ENCODE measurements at regions not wholly inside any gene's neighbourhood (a gene's known extent, or its start where the extent isn't known, plus 50 kb on each side); places are given as distances from the start of the nearest gene placed in this dataset.

GRCh38 chr13:26980099-26981031, 191.2 kb downstream of the USP12 start:
- Histone ChIP-seq H3K4me2 (ENCODE audit: low read length) (no peak overlapping the region), H3K27me3 (ENCODE audit: insufficient read depth, low read length) (no peaks in the 10 kb centered on the region), H3K36me3 (ENCODE audit: control insufficient read depth in 1 of 2, insufficient read depth in 2 of 2, low read length in 2 of 2) (no peaks in the 10 kb centered on the region), H3K9ac (ENCODE audit: low read length) (no peak overlapping the region), H3K79me2 (ENCODE audit: insufficient read depth, low read length) (no peaks in the 10 kb centered on the region), H3K4me1 (ENCODE audit: control insufficient read depth in 1 of 2, insufficient read depth in 2 of 2, low read length in 2 of 2) (0 out of 4 replicates have a peak, but pooled peaks cover 0 to under 1% of the 10 kb centered on the region in 2 experiments), H2AFZ (ENCODE audit: low read depth, low read length, poor library complexity, severe bottlenecking) (no peak overlapping the region), H4K20me1 (ENCODE audit: insufficient read depth) (no peaks in the 10 kb centered on the region), H3K9me3 (ENCODE audit: control insufficient read depth in 1 of 2, insufficient read depth in 1 of 2, low read depth in 1 of 2, low read length in 2 of 2) (no peaks in the 10 kb centered on the region), H3K9me2 (ENCODE audit: insufficient read depth) (no peaks in the 10 kb centered on the region), H3K27ac (ENCODE audit: low read depth, low read length) (no peak overlapping the region), H3K4me3 (replicated peaks in 1 of 2; ENCODE audit: low read depth in 1 of 2, low read length in 2 of 2) (no peak overlapping the region)
- CTCF ChIA-PET = interaction anchor here (1.5 to 1.8 kb wide), 2 partner anchors 382 to 395 kb away, joined by 4 to 5 read pairs; no protein-coding TSS in a partner anchor
- DNase-seq (ENCODE audit: low read depth, low spot score) = no peak
- ATAC-seq = no peak
- TF ChIP-seq EZH2phosphoT487 (IDR thresholded peaks at IDR 0.05; ENCODE audit: borderline replicate concordance) (no peak), ELF1 (IDR thresholded peaks at IDR 0.05; ENCODE audit: borderline replicate concordance, low read depth) (no peak), ZNF274 (IDR thresholded peaks at IDR 0.05; ENCODE audit: low read depth, low read length) (no peak), FOSL1 (IDR thresholded peaks at IDR 0.05; ENCODE audit: low read depth) (no peak), SIN3A (IDR thresholded peaks at IDR 0.05; ENCODE audit: low read depth) (no peak), JUND (IDR thresholded peaks at IDR 0.05) (no peak), CEBPB (IDR thresholded peaks at IDR 0.05; ENCODE audit: low read depth) (no peak), MAX (IDR thresholded peaks at IDR 0.05) (no peak)
- RAD21 ChIA-PET (ENCODE audit: low non-redundant PET in 1 of 2, low total read pairs in 2 of 2, uncharacterized antibody in 2 of 2, unreplicated experiment in 2 of 2) = no interaction called here
- BruUV-seq (replicated peaks) = no TSS peak
- POLR2A ChIA-PET = no interaction called here
- intact Hi-C loops (cut with micrococcal nuclease) = loop anchor here (10.0 kb wide), 1 partner anchor 1004 kb away; the partner anchor contains the start of gene URAD

GRCh38 chr13:26979334-26979733, 192.3 kb downstream of the USP12 start:
- no peak overlapping the region for H3K9ac ChIP-seq (ENCODE audit: low read length)

More at GRCh38 chr13:26979334-26979733, 192.3 kb downstream of the USP12 start:
- no peaks in the 10 kb centered on the region for H3K79me2 ChIP-seq (ENCODE audit: insufficient read depth, low read length)
- H3K4me2 ChIP-seq (ENCODE audit: low read length) = no peak overlapping the region
- POLR2A ChIA-PET = no interaction called here
- no peaks in the 10 kb centered on the region for H4K20me1 ChIP-seq (ENCODE audit: insufficient read depth)
- no peaks in the 10 kb centered on the region for H3K4me1 ChIP-seq (ENCODE audit: control insufficient read depth in 1 of 2, insufficient read depth in 2 of 2, low read length in 2 of 2)
- H3K9me2 ChIP-seq (ENCODE audit: insufficient read depth) = no peaks in the 10 kb centered on the region
- DNase-seq (ENCODE audit: low read depth, low spot score) (no peak), ATAC-seq (no peak)
- CTCF ChIA-PET = interaction anchor here (1.5 to 1.8 kb wide), 2 partner anchors 383 to 396 kb away, joined by 4 to 5 read pairs; no protein-coding TSS in a partner anchor
- no peak overlapping the region for H3K4me3 ChIP-seq (replicated peaks in 1 of 2; ENCODE audit: low read depth in 1 of 2, low read length in 2 of 2)
- H3K27ac ChIP-seq (ENCODE audit: low read depth, low read length) = no peak overlapping the region
- H3K36me3 ChIP-seq (ENCODE audit: control insufficient read depth in 1 of 2, insufficient read depth in 2 of 2, low read length in 2 of 2) = no peaks in the 10 kb centered on the region
- intact Hi-C loops (cut with micrococcal nuclease) = no loop called here
- TF ChIP-seq CTCF (IDR thresholded peaks at IDR 0.05 in 2 of 3, conservative IDR thresholded peaks at IDR 0.05 in 1 of 3; ENCODE audit: borderline replicate concordance in 1 of 3, insufficient read depth in 1 of 3, low read depth in 2 of 3, low read length in 2 of 3) (no peak), MAX (IDR thresholded peaks at IDR 0.05) (no peak)
- H2AFZ ChIP-seq (ENCODE audit: low read depth, low read length, poor library complexity, severe bottlenecking) = no peak overlapping the region
- RAD21 ChIA-PET (ENCODE audit: low non-redundant PET in 1 of 2, low total read pairs in 2 of 2, uncharacterized antibody in 2 of 2, unreplicated experiment in 2 of 2) = no interaction called here
- no peaks in the 10 kb centered on the region for H3K27me3 ChIP-seq (ENCODE audit: insufficient read depth, low read length)
- BruUV-seq (replicated peaks) = no TSS peak
- H3K9me3 ChIP-seq (ENCODE audit: control insufficient read depth in 1 of 2, insufficient read depth in 1 of 2, low read depth in 1 of 2, low read length in 2 of 2) = no peaks in the 10 kb centered on the region
